Heart left ventricle (tissue), 16 donors: ENCODE measurements at regions not wholly inside any gene's neighbourhood (a gene's known extent, or its start where the extent isn't known, plus 50 kb on each side); places are given as distances from the start of the nearest gene placed in this dataset.

Experiments used
- ATAC-seq, 4 donors: fragments of 200-7000 bp; cut with Tn5 transposase; one replicate each; pipeline ENCODE4 v1.9.1; 2020 to 2022; ENCODE audit warnings: moderate library complexity in 4 of 4, mild to moderate bottlenecking in 3 of 4, moderate number of reproducible peaks in 1 of 4
- DNase-seq, 5 donors: peaks; one replicate each; pipeline ENCODE4 v3.0.0-alpha.2; 2020
- H3K27ac ChIP-seq, 12 donors: fragments of 200-600 bp; sonication (generic) in 4 of 12; one replicate each; pipeline versions ENCODE4 v1.5.0 to v1.8.0; 2016 to 2022; ENCODE audit warnings: mild to moderate bottlenecking in 2 of 12
- H3K27me3 ChIP-seq, 9 donors: fragments of 200-600 bp; sonication (generic) in 2 of 9; one replicate each; pipeline versions ENCODE4 v1.5.1 to v1.8.0; 2016 to 2022; ENCODE audit warnings: mild to moderate bottlenecking in 3 of 9
- H3K36me3 ChIP-seq, 9 donors: fragments of 200-600 bp; sonication (generic) in 2 of 9; one replicate each; pipeline versions ENCODE4 v1.5.0 to v1.8.0; 2018 to 2022; ENCODE audit warnings: mild to moderate bottlenecking in 2 of 9
- H3K4me1 ChIP-seq, 12 donors: fragments of 200-600 bp; sonication (generic) in 4 of 12; one replicate each; pipeline versions ENCODE4 v1.5.0 to v1.8.0; 2016 to 2022; ENCODE audit warnings: mild to moderate bottlenecking in 3 of 12
- H3K4me3 ChIP-seq, 12 donors: fragments of 200-600 bp; sonication (generic) in 4 of 12; one replicate each; pipeline versions ENCODE4 v1.5.0 to v1.8.0; 2017 to 2022; ENCODE audit warnings: mild to moderate bottlenecking in 9 of 12, moderate library complexity in 4 of 12
- H3K9me3 ChIP-seq, 12 donors: fragments of 200-600 bp; sonication (generic) in 4 of 12; one replicate each; pipeline versions ENCODE4 v1.5.0 to v1.8.0; 2016 to 2022; ENCODE audit warnings: mild to moderate bottlenecking in 1 of 12
- CTCF ChIP-seq, 12 donors: fragments of 200-600 bp; sonication (generic) in 4 of 12; IDR thresholded peaks; one replicate each; pipeline versions ENCODE4 v1.5.0 to v1.8.0; 2018 to 2022; ENCODE audit warnings: antibody characterized with exemption in 12 of 12, mild to moderate bottlenecking in 5 of 12
- POLR2A ChIP-seq, 2 donors: fragments of 450-650 bp; IDR thresholded peaks; one replicate each; pipeline ENCODE4 v1.6.1; 2017; ENCODE audit warnings: antibody characterized with exemption in 2 of 2, mild to moderate bottlenecking in 2 of 2, moderate library complexity in 2 of 2
- WGBS, 4 donors: extraction: QIAGEN DNeasy Blood & Tissue Kit in 2 of 4; methylation state at CpG; one replicate each; pipeline versions ENCODE4 v1.1.5 to v1.1.7; 2013 to 2018; 5-methylcytosine and 5-hydroxymethylcytosine counted together
- intact Hi-C, 10 donors: fragments of 100-400 bp; cut with DNase I; formaldehyde crosslinking; loops; one replicate each; pipeline versions ENCODE4 v1.11.1 to v1.14.2; 2022
- donor health status: ischemic (EF 13 %, LVEDD 7.1; RV severe dilation, severe dysfunction).
- donor health status: healthy with polysubstance abuse.
- donor health status: DM: no; HTN: yes; CAD: no.
- donor health status: DM: no; HTN: no; CAD: no.
- donor health status: ischemic (EF 25% LVEDD 6.9; RV normal size, moderate dysfunction).
- donor health status: ischemic (EF 25% LVEDD 5.7; RV mildly dilated, moderate dysfunction).
- donor health status: healthy.
- donor health status: DM: yes; HTN: yes; CAD: no.
- donor health status: ischemic (EF 35%, LVEDD 5.7; RV mildly dilated, moderate dysfunction).
- donor health status: nonischemic (EF 11% LVEDD 7.7; RV severe dilation, severe dysfunction).
- donor health status: DM: yes; HTN: yes; CAD: no.
- donor health status: PGD.
- donor health status: ischemic (EF 29% LVEDD 5.4; RV normal size, mild dysfunction).
- donor health status: nonischemic (EF 23%, LVEDD 6.1; RV moderate dilation, normal function).

DNA sequence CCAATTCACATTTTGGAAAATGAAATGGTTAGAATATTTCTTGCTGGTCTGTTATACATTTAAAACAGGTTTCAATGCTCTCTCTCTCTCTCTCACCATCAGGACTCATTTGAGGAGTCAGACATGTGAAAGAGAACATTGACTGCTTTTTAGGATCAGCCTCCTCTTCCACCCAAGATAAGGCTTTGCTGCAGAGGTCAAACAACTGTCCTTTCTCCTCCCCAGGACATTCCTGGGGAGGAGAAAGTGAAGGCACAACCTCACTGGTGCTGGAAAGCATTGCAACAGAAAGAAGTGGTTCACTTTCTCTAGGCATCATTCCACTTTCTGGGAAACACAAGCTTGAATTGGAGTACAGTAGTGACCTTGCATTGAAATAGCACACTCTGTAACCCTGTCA, 409.1 kb upstream of the NR2F2 start:
- intact Hi-C loops = no loop called here
- no peak for ATAC-seq
- Histone ChIP-seq H3K4me1 (no peaks in the 10 kb centered on the region), H3K27ac (no peak overlapping the region), H3K4me3 (no peak overlapping the region), H3K27me3 (no peaks in the 10 kb centered on the region), H3K36me3 (no peaks in the 10 kb centered on the region), H3K9me3 (no peaks in the 10 kb centered on the region)
- DNase-seq = no peak
- TF ChIP-seq CTCF (IDR thresholded peaks at IDR 0.05) = no peak
- TF ChIP-seq POLR2A (IDR thresholded peaks at IDR 0.05) = no peak

DNA sequence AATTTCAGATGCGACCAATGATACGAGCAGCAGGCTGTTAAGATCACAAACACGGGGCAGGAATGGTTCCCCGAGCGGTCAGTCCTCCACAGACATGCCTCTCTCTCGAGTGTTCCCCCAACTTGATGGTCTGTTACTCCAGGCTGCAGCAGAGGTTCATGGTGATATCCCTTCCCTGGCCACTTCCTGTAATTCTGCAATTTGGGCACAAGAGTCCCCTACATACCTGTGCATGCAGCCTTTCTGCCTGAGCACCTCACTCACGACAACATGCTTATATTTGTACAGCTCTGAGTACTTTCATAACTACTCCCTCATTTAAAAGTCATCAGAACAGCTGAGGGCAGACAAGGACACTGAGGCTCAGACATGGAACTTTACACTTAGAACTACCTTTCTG, 408.1 kb upstream of the NR2F2 start:
- Histone ChIP-seq H3K4me1 (no peaks in the 10 kb centered on the region), H3K36me3 (no peaks in the 10 kb centered on the region), H3K27me3 (no peaks in the 10 kb centered on the region), H3K9me3 (no peaks in the 10 kb centered on the region), H3K27ac (no peak overlapping the region), H3K4me3 (no peak overlapping the region)
- no peak for TF ChIP-seq POLR2A (IDR thresholded peaks at IDR 0.05)
- no peak for TF ChIP-seq CTCF (IDR thresholded peaks at IDR 0.05)
- intact Hi-C loops = no loop called here
- DNase-seq = no peak
- 83 to 90% (median 89%) methylated on average over 7 of the region's 7 CpGs for WGBS, 4 donors
- no peak for ATAC-seq

GRCh38 chr15:95923792-95924191, 406.7 kb upstream of the NR2F2 start:
- no peak overlapping the region for H3K27ac ChIP-seq
- intact Hi-C loops = no loop called here
- DNase-seq = no peak
- H3K4me3 ChIP-seq = no peak overlapping the region
- WGBS, 4 donors = 83 to 85% (median 84%) methylated on average over 4 of the region's 4 CpGs
- no peak for ATAC-seq
- H3K9me3 ChIP-seq = no peaks in the 10 kb centered on the region
- no peaks in the 10 kb centered on the region for H3K4me1 ChIP-seq
- no peaks in the 10 kb centered on the region for H3K36me3 ChIP-seq
- TF ChIP-seq POLR2A (IDR thresholded peaks at IDR 0.05) (no peak), CTCF (IDR thresholded peaks at IDR 0.05) (no peak)
- no peaks in the 10 kb centered on the region for H3K27me3 ChIP-seq

- 91 to 94% (median 92%) methylated on average over 3 of the region's 3 CpGs for WGBS, 4 donors
- no peak overlapping the region for H3K27ac ChIP-seq
- intact Hi-C loops = no loop called here
- DNase-seq = no peak
- H3K4me3 ChIP-seq = no peak overlapping the region
- no peaks in the 10 kb centered on the region for H3K9me3 ChIP-seq
- TF ChIP-seq CTCF (IDR thresholded peaks at IDR 0.05) (no peak), POLR2A (IDR thresholded peaks at IDR 0.05) (no peak)
- no peaks in the 10 kb centered on the region for H3K36me3 ChIP-seq
- no peak for ATAC-seq
- no peaks in the 10 kb centered on the region for H3K27me3 ChIP-seq
- peaks cover 0 to 11% (median 0%) of the 10 kb centered on the region in 12 donors for H3K4me1 ChIP-seq
Measured at GRCh38 chr15:95928822-95929221, 401.7 kb upstream of the NR2F2 start.
